GM10248 (cell line): ENCODE measurements at regions not wholly inside any gene's neighbourhood (a gene's known extent, or its start where the extent isn't known, plus 50 kb on each side); places are given as distances from the start of the nearest gene placed in this dataset.

Source experiments
- CTCF ChIA-PET: fragments of 300-600 bp; sonication (Branson Sonifier 250); formaldehyde crosslinking; extraction: SDS; loops from one replicate; lab custom pipeline; 2021; ENCODE audit warnings: antibody characterized with exemption; lab: Yijun Ruan, JAX
- POLR2A ChIA-PET: fragments of 350-650 bp; sonication (Branson Sonifier 250); formaldehyde crosslinking; extraction: SDS; loops from one replicate; lab custom pipeline; 2020; ENCODE audit warnings: antibody characterized with exemption; lab: Yijun Ruan, JAX
- DNase-seq: peaks from one replicate; pipeline ENCODE4 v3.0.0; 2012; ENCODE audit errors: extremely low spot score
- TF ChIP-seq, protein P1 (sequence below): IDR thresholded peaks from 2 replicates; pipeline ENCODE4 v1.5.1; 2012; ENCODE audit warnings: mild to moderate bottlenecking, low read depth; ENCODE audit errors: extremely low read depth, missing control alignments, control extremely low read depth

DNA sequence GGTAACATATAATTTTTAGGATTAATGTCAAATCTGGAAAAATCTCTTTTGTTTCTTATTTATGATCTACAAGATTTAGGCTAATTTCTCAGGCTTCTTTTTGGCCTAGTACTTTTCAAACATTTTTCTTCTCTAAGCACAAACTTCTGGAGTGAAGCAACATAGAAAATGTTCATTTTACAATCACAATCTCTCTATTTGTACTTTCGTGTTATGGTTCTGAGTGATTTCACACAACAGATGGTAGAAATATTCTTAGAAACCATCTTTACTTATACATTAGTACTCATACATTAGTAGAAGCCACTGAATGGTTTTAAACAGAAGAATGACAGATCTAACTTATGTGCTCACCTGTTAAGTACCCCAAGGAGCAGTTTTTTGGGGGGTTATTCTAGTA, 106.3 kb upstream of the ANO3 start:
- DNase-seq = no peak
- TF ChIP-seq, protein P1, sequence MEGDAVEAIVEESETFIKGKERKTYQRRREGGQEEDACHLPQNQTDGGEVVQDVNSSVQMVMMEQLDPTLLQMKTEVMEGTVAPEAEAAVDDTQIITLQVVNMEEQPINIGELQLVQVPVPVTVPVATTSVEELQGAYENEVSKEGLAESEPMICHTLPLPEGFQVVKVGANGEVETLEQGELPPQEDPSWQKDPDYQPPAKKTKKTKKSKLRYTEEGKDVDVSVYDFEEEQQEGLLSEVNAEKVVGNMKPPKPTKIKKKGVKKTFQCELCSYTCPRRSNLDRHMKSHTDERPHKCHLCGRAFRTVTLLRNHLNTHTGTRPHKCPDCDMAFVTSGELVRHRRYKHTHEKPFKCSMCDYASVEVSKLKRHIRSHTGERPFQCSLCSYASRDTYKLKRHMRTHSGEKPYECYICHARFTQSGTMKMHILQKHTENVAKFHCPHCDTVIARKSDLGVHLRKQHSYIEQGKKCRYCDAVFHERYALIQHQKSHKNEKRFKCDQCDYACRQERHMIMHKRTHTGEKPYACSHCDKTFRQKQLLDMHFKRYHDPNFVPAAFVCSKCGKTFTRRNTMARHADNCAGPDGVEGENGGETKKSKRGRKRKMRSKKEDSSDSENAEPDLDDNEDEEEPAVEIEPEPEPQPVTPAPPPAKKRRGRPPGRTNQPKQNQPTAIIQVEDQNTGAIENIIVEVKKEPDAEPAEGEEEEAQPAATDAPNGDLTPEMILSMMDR = no peak
- ChIA-PET POLR2A (no interaction called here), CTCF (no interaction called here)

DNA sequence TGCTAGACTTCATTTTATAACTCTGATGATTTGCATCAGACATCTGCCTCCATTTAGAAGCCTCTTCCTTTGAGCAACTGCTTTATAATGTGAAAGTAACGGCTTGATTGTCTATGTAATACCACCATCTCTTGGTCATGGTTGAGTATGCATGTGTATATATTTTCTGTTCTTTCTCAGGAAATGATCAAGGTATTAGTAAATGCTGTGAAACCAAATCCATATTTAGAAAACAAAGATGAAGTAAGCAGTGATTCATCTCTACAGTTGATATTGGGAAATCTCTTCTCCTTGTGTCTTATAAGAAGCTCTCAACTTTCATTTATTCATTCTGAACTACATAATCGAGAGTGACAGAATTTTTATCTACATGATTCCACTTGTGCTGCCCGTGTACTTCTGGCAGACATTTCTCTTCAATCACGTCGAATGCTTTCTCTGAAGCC, 104.6 kb upstream of the ANO3 start:
- TF ChIP-seq, protein P1 = peak; percentile 49
- POLR2A ChIA-PET = no interaction called here
- peak; percentile 24 for DNase-seq
- CTCF ChIA-PET = interaction anchor here (1.2 to 2.3 kb wide), 2 partner anchors 26 to 246 kb away, joined by 4 to 18 read pairs; no protein-coding TSS in a partner anchor

DNA sequence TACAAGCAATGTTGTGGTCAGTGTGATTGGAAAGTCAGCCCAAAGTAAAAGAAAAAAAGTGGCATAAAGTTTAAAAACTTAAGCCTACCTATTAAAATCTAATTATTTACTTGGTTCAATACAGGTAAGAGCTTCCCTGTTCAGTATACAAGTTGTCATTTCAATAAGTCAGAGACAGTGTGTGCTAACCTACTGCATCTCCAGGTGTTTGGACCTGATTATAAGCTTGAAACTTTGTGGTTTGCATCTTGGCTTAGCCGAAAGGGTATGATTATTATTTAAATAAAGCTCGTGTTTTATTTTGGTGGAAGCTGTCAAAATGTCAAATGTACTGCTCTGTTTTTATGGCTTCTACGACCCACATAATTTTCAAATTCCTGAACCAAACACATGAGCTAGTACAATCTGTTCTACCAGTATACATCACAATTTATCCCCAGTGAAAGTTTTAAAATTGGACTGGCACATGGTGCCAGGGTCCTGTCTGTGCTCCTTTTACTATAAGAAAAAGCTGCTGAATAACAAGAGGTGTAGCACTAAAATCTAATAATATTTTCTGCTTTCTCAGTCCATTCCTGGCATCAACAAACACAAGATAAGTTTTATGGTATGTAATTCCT, 103.9 kb upstream of the ANO3 start:
- ChIA-PET CTCF (interaction anchor here (0.9 to 2.3 kb wide), 4 partner anchors 8 to 247 kb away, joined by 3 to 18 read pairs (median 6); no protein-coding TSS in a partner anchor), POLR2A (no interaction called here)
- TF ChIP-seq, protein P1 = no peak
- no peak for DNase-seq

DNA sequence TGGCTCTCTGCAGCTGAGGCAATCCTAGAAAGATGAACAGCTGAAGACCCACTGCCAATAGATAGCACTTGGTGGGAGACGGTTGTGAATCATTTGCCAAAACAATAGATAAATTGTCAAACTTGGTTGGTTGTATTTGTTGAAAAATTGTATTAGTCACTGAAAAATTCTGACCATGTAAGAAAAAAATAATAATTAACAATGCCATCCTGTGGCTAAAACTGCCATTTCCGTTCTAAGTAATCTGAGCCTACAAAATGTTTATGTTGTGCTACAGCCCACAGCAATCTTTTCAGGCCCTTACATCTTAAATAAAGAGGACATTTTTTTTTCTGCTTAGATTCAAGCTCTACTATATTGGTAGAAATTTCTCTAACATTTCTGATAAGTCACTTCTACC, 103.2 kb upstream of the ANO3 start:
- DNase-seq = no peak
- ChIA-PET POLR2A (no interaction called here), CTCF (interaction anchor here (1.7 to 2.3 kb wide), 2 partner anchors 12 to 248 kb away, joined by 8 to 18 read pairs; no protein-coding TSS in a partner anchor)
- TF ChIP-seq, protein P1 = no peak

DNA sequence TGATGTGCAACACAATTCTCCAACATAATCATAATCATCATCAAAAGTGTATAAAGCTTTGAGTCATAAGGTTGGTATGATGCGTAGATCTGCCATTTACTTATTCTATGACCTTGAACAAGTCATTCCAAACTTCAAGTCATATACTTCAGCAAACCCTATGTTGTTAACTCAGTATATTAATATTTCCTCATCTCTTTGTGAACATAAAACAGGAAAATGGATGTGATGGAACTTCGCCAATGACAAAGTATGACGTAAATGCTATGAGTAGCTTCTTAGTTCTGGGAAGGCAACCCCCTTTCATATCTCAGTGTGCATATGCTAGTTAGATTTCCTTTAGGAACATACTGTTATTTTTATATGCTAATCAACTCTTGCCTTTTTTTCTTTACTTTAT, 102.7 kb upstream of the ANO3 start:
- no peak for DNase-seq
- TF ChIP-seq, protein P1 = no peak
- CTCF ChIA-PET = interaction anchor here (1.7 to 2.3 kb wide), 2 partner anchors 12 to 248 kb away, joined by 8 to 18 read pairs; no protein-coding TSS in a partner anchor
- POLR2A ChIA-PET = no interaction called here

DNA sequence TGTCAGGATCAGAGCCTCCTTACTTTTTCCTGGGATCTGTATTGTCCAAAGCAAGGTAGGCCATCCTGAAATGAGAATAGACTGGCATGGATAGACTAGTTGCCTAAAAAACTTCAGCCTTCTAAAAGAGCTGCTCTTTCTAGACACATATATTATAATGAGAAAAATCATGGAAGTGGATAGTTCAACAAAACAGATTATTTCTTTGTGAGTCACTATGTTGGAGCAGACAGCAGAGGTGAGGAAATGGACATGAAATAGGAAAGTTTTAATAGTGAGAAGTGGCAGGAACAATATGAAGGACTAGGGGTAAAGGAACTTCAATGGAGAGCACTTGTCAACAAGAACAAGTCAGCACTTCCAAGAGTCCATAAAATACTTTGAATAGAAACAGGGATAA, 101.9 kb upstream of the ANO3 start:
- POLR2A ChIA-PET = no interaction called here
- CTCF ChIA-PET = no interaction called here
- TF ChIP-seq, protein P1 = no peak
- DNase-seq = no peak
